ENCODE measurements at regions not wholly inside any gene's neighbourhood (a gene's known extent, or its start where the extent isn't known, plus 50 kb on each side); places are given as distances from the start of the nearest gene placed in this dataset.

DNA sequence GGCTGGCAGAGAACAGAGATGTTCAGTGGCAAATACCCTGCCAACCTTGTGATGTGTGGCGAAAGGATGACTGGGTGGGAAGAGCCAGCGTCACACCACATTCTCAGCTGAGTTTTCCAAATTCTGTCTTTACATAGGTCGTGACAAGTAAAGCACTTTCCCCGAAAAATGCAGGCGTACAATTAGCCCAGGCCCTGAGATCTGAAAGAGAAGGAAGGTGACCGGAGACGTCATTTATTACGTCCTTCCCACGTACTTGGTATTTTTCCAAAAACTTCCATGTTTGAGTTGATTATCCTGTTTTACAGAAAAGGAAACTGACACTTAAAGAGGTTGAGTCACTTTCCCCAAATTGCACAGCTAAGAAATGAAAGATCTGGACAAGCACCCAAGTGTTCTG lies 413.3 kb downstream of the PRDM2 start:
- TF ChIP-seq GABPA (IDR thresholded peaks at IDR 0.05; ENCODE audit: low read depth), result no peak
- TF ChIP-seq, protein P1, sequence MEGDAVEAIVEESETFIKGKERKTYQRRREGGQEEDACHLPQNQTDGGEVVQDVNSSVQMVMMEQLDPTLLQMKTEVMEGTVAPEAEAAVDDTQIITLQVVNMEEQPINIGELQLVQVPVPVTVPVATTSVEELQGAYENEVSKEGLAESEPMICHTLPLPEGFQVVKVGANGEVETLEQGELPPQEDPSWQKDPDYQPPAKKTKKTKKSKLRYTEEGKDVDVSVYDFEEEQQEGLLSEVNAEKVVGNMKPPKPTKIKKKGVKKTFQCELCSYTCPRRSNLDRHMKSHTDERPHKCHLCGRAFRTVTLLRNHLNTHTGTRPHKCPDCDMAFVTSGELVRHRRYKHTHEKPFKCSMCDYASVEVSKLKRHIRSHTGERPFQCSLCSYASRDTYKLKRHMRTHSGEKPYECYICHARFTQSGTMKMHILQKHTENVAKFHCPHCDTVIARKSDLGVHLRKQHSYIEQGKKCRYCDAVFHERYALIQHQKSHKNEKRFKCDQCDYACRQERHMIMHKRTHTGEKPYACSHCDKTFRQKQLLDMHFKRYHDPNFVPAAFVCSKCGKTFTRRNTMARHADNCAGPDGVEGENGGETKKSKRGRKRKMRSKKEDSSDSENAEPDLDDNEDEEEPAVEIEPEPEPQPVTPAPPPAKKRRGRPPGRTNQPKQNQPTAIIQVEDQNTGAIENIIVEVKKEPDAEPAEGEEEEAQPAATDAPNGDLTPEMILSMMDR (IDR thresholded peaks at IDR 0.05; ENCODE audit: insufficient read depth, low read length), result no peak
- TF ChIP-seq, protein P2, sequence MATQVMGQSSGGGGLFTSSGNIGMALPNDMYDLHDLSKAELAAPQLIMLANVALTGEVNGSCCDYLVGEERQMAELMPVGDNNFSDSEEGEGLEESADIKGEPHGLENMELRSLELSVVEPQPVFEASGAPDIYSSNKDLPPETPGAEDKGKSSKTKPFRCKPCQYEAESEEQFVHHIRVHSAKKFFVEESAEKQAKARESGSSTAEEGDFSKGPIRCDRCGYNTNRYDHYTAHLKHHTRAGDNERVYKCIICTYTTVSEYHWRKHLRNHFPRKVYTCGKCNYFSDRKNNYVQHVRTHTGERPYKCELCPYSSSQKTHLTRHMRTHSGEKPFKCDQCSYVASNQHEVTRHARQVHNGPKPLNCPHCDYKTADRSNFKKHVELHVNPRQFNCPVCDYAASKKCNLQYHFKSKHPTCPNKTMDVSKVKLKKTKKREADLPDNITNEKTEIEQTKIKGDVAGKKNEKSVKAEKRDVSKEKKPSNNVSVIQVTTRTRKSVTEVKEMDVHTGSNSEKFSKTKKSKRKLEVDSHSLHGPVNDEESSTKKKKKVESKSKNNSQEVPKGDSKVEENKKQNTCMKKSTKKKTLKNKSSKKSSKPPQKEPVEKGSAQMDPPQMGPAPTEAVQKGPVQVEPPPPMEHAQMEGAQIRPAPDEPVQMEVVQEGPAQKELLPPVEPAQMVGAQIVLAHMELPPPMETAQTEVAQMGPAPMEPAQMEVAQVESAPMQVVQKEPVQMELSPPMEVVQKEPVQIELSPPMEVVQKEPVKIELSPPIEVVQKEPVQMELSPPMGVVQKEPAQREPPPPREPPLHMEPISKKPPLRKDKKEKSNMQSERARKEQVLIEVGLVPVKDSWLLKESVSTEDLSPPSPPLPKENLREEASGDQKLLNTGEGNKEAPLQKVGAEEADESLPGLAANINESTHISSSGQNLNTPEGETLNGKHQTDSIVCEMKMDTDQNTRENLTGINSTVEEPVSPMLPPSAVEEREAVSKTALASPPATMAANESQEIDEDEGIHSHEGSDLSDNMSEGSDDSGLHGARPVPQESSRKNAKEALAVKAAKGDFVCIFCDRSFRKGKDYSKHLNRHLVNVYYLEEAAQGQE (IDR thresholded peaks at IDR 0.05; ENCODE audit: insufficient replicate concordance, low read depth), result no peak
- TF ChIP-seq POLR2AphosphoS5 (IDR thresholded peaks at IDR 0.05; ENCODE audit: low read depth), result no peak
- no peak for TF ChIP-seq SPI1 (IDR thresholded peaks at IDR 0.05; ENCODE audit: borderline replicate concordance, low read depth)
